Sigmoid colon (tissue), 6 donors: ENCODE measurements at regions not wholly inside any gene's neighbourhood (a gene's known extent, or its start where the extent isn't known, plus 50 kb on each side); places are given as distances from the start of the nearest gene placed in this dataset.

Experiments
- DNase-seq: peaks from one replicate; pipeline ENCODE4 v3.0.0-alpha.2; 2019
- H3K27ac ChIP-seq, 4 donors: fragments of 200-600 bp; sonication (generic); one replicate each; pipeline ENCODE4 v1.5.1; 2016 to 2019; ENCODE audit warnings: mild to moderate bottlenecking in 1 of 4
- H3K27me3 ChIP-seq, 3 donors: fragments of 200-600 bp; sonication (generic); one replicate each; pipeline ENCODE4 v1.5.1; 2019; ENCODE audit warnings: mild to moderate bottlenecking in 1 of 3
- H3K36me3 ChIP-seq, 4 donors: fragments of 200-600 bp; sonication (generic); one replicate each; pipeline ENCODE4 v1.5.1; 2016 to 2019
- H3K4me1 ChIP-seq, 4 donors: fragments of 200-600 bp; sonication (generic); one replicate each; pipeline ENCODE4 v1.5.1; 2017 to 2019
- H3K4me3 ChIP-seq, 4 donors: fragments of 200-600 bp; sonication (generic); one replicate each; pipeline ENCODE4 v1.5.1; 2017 to 2019; ENCODE audit warnings: mild to moderate bottlenecking in 2 of 4, moderate library complexity in 1 of 4
- H3K9me3 ChIP-seq, 4 donors: fragments of 200-600 bp in 3 of 4; sonication (generic) in 3 of 4; one replicate each; pipeline versions ENCODE4 v1.5.1 to v1.6.1; 2013 to 2019
- EP300 ChIP-seq, 4 donors: sonication (generic); formaldehyde crosslinking; IDR thresholded peaks; one replicate each; pipeline ENCODE4 v1.6.1; 2017; ENCODE audit warnings: antibody characterized with exemption in 4 of 4
- POLR2A ChIP-seq, 2 donors: fragments of 450-650 bp; IDR thresholded peaks; one replicate each; pipeline ENCODE4 v1.6.1; 2016; ENCODE audit warnings: antibody characterized with exemption in 2 of 2, mild to moderate bottlenecking in 2 of 2, moderate library complexity in 2 of 2
- POLR2AphosphoS5 ChIP-seq, 4 donors: sonication (generic); formaldehyde crosslinking; IDR thresholded peaks; one replicate each; pipeline ENCODE4 v1.6.1; 2017; ENCODE audit warnings: antibody characterized with exemption in 4 of 4
- WGBS, 2 donors: extraction: QIAGEN DNeasy Blood & Tissue Kit; methylation state at CpG; one replicate each; pipeline ENCODE4 v1.1.7; 2013; 5-methylcytosine and 5-hydroxymethylcytosine counted together
- intact Hi-C: fragments of 100-400 bp; cut with DNase I; formaldehyde crosslinking; loops from one replicate; pipeline ENCODE4 v1.15.1; 2023
- TF ChIP-seq, protein P1 (sequence below), 4 experiments: fragments of 450-650 bp in 3 of 4; fragments of 200-600 bp in 1 of 4; IDR thresholded peaks; one replicate each; pipeline ENCODE4 v1.5.1; 2016 to 2019; ENCODE audit warnings: antibody characterized with exemption in 4 of 4, mild to moderate bottlenecking in 3 of 4, moderate library complexity in 2 of 4
- donor health status: healthy with polysubstance abuse.
- donor health status: healthy.

DNA sequence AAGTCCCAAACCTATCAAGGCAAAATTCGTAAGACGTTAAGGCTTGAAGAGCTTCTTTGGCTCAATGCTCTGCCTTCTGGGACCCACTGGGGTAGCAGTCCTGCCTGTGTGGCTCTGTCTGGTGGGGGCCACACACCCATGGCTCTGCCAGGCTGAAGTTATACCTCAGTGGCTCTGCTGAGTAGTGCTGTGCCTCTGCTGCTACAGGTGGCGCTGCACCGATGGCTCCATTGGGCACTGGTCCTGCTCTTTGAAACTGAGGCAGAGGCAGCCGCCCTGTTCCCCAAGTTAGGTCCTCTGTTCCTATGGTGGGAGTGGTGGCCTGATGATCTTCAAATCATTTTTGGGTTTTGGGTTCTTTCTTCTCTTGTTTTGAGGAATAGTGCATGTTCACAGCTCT lies 68.0 kb upstream of the AP4E1 start:
- intact Hi-C loops: no loop called here
- 95 to 98% methylated on average over 5 of the region's 5 CpGs for WGBS, 2 donors

DNA sequence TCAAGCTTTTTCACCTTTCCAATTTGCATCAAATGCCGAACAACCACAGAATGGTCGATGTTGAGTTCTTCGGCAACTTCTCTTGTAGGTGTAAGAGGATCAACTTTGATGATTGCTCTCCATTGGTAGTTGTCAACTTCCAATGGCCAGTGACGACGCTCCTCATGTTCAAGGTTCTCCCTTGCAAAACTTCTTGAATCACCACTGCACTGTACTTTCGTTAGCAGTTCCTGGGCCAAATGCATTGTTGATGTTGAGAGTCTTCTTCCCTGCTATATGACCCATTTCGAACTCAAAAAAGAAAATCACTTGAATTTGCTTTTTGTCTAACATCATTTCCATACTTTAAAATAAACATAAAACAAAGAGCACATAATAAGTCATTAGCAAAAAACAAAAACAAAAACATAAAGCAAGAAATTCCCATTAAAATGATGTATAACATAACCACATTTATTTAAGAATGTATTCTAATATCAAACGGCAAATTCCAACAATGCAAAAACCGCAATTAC lies 71.2 kb upstream of the AP4E1 start:
- H3K36me3 ChIP-seq: no peaks in the 10 kb centered on the region
- no peak for DNase-seq
- no peak overlapping the region for H3K27ac ChIP-seq
- no peak overlapping the region for H3K4me3 ChIP-seq
- WGBS, 2 donors: 94 to 97% methylated on average over 9 of the region's 9 CpGs
- intact Hi-C loops: no loop called here
- no peaks in the 10 kb centered on the region for H3K27me3 ChIP-seq
- TF ChIP-seq POLR2AphosphoS5 (IDR thresholded peaks at IDR 0.05): no peak
- TF ChIP-seq EP300 (IDR thresholded peaks at IDR 0.05): no peak
- TF ChIP-seq, protein P1, sequence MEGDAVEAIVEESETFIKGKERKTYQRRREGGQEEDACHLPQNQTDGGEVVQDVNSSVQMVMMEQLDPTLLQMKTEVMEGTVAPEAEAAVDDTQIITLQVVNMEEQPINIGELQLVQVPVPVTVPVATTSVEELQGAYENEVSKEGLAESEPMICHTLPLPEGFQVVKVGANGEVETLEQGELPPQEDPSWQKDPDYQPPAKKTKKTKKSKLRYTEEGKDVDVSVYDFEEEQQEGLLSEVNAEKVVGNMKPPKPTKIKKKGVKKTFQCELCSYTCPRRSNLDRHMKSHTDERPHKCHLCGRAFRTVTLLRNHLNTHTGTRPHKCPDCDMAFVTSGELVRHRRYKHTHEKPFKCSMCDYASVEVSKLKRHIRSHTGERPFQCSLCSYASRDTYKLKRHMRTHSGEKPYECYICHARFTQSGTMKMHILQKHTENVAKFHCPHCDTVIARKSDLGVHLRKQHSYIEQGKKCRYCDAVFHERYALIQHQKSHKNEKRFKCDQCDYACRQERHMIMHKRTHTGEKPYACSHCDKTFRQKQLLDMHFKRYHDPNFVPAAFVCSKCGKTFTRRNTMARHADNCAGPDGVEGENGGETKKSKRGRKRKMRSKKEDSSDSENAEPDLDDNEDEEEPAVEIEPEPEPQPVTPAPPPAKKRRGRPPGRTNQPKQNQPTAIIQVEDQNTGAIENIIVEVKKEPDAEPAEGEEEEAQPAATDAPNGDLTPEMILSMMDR (IDR thresholded peaks at IDR 0.05): no peak
- TF ChIP-seq POLR2A (IDR thresholded peaks at IDR 0.05): no peak
- H3K4me1 ChIP-seq: no peaks in the 10 kb centered on the region
- no peaks in the 10 kb centered on the region for H3K9me3 ChIP-seq

More for the DNA sequence above, 68.0 kb upstream of the AP4E1 start:
- no peaks in the 10 kb centered on the region for H3K36me3 ChIP-seq
- no peak overlapping the region for H3K4me3 ChIP-seq
- no peak overlapping the region for H3K27ac ChIP-seq
- no peaks in the 10 kb centered on the region for H3K9me3 ChIP-seq
- DNase-seq: no peak
- H3K27me3 ChIP-seq: no peaks in the 10 kb centered on the region
- TF ChIP-seq EP300 (IDR thresholded peaks at IDR 0.05) (no peak), POLR2AphosphoS5 (IDR thresholded peaks at IDR 0.05) (no peak), POLR2A (IDR thresholded peaks at IDR 0.05) (no peak)
- TF ChIP-seq, protein P1 (IDR thresholded peaks at IDR 0.05): no peak
- no peaks in the 10 kb centered on the region for H3K4me1 ChIP-seq

DNA sequence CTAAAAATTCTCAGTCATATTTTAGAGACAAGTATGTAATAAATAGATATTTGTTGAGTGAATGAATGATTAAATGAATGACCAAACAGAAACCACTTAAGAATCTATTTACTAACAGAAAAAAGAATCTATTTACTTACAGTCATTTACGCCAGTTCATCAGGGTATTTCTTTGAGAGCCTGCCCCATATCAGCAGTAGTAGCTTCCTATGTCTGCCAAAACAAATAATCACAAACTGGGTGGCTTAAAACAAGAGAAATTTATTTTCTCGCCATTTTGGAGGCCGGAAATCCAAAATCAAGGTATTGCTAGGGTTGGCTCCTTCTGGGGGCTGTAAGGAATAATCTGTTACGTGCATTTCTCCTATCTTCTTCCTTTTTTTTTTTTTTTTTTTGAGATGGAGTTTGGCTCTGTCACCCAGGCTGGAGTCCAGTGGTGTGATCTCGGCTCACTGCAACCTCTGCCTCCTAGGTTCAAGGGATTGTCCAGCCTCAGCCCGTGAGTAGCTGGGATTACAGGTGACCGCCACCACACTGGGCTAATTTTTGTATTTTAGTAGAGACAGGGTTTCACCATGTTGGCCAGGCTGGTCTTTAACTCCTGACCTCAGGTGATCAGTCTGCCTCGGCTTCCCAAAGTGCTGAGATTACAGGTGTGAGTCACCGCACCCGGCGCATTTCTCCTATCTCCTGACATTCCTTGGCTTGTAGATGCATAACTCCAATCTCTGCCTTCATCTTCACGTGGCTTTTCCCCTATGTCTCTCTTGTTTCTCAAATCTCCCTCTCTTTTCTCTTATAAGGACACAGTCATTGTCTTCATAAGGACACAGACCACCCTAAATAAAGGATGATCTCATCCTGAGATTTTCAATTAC lies 65.2 kb upstream of the SPPL2A start:
- Histone ChIP-seq H3K9me3 (no peaks in the 10 kb centered on the region), H3K4me1 (no peaks in the 10 kb centered on the region), H3K36me3 (no peaks in the 10 kb centered on the region), H3K27me3 (no peaks in the 10 kb centered on the region), H3K27ac (no peak overlapping the region), H3K4me3 (no peak overlapping the region)
- DNase-seq: no peak
- TF ChIP-seq EP300 (IDR thresholded peaks at IDR 0.05): no peak
- TF ChIP-seq POLR2A (IDR thresholded peaks at IDR 0.05): no peak
- no peak for TF ChIP-seq POLR2AphosphoS5 (IDR thresholded peaks at IDR 0.05)
- TF ChIP-seq, protein P1 (IDR thresholded peaks at IDR 0.05): no peak
- 85 to 88% methylated on average over 12 of the region's 12 CpGs for WGBS, 2 donors
- intact Hi-C loops: no loop called here

DNA sequence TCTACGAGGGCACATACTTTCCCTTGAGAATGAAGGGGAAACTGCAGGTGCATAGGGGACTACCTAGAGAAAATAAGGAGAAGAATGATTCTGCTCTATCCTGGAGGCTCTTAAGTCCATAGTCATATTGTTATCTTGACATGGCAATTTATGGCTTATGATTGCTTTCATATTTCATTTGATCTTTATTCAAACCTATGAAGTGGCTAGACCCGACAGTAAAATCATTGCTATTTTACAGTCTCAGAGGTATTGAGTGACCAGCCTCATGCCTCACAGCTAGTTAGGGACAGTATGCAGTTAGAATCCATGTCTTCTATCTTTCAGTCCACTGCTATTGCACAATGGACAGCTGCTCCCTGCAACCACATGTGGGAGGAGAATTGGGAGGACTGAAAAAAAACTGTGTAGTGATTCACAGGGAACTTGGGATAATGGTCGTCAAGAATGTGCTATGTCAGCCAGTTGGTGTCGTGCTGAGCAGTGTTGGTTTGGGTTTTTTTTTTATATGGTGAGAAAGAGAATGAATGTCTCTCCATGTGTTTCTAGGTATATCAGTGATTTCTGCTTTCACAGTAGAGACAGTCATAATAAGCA lies 63.2 kb upstream of the SPPL2A start:
- WGBS, 2 donors: 16 to 49% methylated on average over 4 of the region's 4 CpGs
- no peak for DNase-seq

More for the DNA sequence above, 63.2 kb upstream of the SPPL2A start:
- Histone ChIP-seq H3K4me3 (no peak overlapping the region), H3K27ac (no peak overlapping the region), H3K9me3 (no peaks in the 10 kb centered on the region), H3K4me1 (no peaks in the 10 kb centered on the region), H3K27me3 (no peaks in the 10 kb centered on the region), H3K36me3 (no peaks in the 10 kb centered on the region)
- peak in 1 of 4 donors; percentile 41 for TF ChIP-seq POLR2AphosphoS5 (IDR thresholded peaks at IDR 0.05)
- no peak for TF ChIP-seq EP300 (IDR thresholded peaks at IDR 0.05)
- TF ChIP-seq POLR2A (IDR thresholded peaks at IDR 0.05): no peak
- TF ChIP-seq, protein P1 (IDR thresholded peaks at IDR 0.05): no peak
- intact Hi-C loops: no loop called here
